ENCODE measurements at regions not wholly inside any gene's neighbourhood (a gene's known extent, or its start where the extent isn't known, plus 50 kb on each side); places are given as distances from the start of the nearest gene placed in this dataset.

DNA sequence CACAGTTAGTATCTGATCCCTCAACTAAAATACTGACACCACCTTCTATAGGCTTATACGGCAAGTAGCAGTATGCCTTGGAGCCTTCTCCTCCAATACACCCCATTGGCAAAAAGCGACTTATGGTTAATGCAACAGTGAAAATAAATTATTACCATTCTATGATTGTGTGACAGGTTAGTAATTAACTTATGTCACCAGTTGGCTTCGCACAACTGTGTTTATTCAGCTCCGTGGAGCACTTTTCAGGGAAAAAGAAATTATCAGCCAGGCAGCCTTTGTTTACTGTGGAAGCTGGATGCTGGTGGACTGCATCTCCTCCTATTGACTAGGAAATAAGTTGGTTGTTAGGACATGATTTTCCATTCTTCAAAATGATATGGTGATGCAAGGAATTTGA lies 833.8 kb upstream of the RBFOX1 start:
- H3K36me3 Mint-ChIP-seq (ENCODE audit: insufficient read depth), result no peaks in the 10 kb centered on the region
- ATAC-seq (no peak), DNase-seq (no peak)
- H3K27me3 Mint-ChIP-seq (ENCODE audit: low read depth), result no peaks in the 10 kb centered on the region
- H3K4me3 Mint-ChIP-seq, result no peak overlapping the region
- H3K9me3 Mint-ChIP-seq, result peaks cover 19% of the 10 kb centered on the region
- no peaks in the 10 kb centered on the region for H3K4me1 Mint-ChIP-seq (ENCODE audit: low read depth)

DNA sequence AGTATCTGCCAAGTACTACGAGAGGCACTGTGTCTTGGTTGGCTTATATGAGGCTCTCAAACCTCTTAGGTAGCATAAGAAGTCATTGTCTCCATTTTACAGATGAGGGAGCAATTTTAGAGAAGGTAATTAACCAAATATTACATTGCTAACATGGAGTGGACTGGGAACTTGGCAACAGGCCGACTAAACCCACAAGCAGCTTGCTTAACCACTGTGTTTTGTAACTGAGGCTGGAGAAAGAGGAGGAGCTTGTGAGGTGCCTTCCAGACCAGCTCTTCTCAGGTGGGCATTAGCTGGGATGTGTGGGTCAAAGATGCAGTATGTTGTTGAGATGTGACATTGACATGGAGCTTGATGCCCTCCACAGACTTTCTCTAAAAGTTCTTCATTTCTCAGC lies 835.6 kb upstream of the RBFOX1 start:
- DNase-seq (no peak), ATAC-seq (no peak)
- Mint-ChIP-seq H3K4me3 (no peak overlapping the region), H3K36me3 (ENCODE audit: insufficient read depth) (no peaks in the 10 kb centered on the region), H3K27me3 (ENCODE audit: low read depth) (no peaks in the 10 kb centered on the region), H3K4me1 (ENCODE audit: low read depth) (no peaks in the 10 kb centered on the region), H3K9me3 (peaks cover 13% of the 10 kb centered on the region)

DNA sequence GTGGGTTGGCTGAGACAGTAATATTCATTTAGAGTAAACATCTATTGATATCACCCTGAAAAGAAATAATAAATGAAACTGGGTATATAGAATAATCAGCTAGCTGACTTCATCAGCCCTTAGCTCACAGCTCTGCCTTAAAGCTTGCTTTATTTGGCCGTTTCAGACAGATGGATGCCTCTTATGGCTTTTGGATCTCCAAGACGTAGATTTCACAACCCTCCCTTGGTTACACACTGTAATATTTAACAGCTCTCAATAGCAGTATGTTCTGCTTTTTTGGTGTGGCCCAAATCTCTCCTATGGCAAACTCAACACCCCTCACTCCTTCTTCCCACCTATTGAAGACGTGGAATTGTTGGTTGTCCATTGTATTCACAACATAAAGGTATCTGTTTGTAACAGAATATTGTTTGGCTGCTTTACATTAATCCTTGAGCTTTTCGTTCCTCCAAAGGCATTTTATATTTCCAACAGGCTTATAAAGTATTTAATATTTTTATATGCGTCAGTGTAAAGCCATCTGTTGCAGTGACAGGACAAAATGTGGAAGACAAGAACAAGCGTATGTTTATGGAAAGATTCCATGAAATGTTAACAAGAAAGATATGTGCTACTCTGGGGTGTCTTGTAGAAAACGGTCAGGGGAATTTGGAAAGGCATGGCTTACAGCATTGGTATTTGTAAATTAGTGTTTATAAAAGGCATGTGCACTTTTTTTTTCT lies 837.0 kb upstream of the RBFOX1 start:
- no peak for DNase-seq
- H3K9me3 Mint-ChIP-seq, result peaks cover 6% of the 10 kb centered on the region
- H3K4me1 Mint-ChIP-seq (ENCODE audit: low read depth), result no peaks in the 10 kb centered on the region
- H3K4me3 Mint-ChIP-seq, result no peak overlapping the region
- H3K27me3 Mint-ChIP-seq (ENCODE audit: low read depth), result no peaks in the 10 kb centered on the region
- no peak for ATAC-seq
- H3K36me3 Mint-ChIP-seq (ENCODE audit: insufficient read depth), result no peaks in the 10 kb centered on the region

DNA sequence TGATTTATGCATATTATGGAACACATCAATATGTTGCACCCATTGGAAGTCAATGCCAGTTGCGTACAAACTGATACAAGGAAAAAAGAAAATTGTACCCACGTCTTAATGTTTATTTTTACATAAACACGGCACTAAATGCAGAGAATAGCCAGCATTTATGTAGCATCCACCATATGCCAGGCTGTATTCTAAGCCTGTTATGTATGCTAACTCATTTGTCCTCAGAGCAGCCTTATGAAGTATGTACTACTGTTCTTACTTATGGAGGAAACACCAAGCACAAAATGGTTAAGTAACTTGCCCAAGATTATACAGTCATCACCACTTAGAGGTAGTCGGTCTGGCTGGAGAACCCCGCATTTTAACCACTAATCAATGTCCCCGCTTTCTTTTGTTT lies 837.9 kb upstream of the RBFOX1 start:
- H3K36me3 Mint-ChIP-seq (ENCODE audit: insufficient read depth), result no peaks in the 10 kb centered on the region

DNA sequence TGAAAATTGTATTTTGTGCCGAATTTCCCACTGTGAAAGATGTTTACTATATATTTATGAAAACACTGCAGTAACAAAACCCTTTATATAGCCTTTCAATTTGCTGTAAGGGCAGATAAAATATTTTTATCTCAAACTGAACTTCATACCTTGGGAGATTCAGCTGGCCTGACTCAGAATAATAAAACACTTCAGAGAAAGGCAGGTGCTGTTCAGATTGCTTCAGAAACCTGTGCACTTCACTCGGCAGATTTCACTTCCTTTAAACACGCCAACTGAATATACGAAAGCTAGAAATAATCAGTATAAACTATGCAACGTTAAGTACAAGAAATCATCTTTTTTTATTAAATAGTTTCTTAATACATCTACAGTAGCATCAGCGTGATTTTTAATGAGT lies 839.1 kb upstream of the RBFOX1 start:
- DNase-seq (no peak), ATAC-seq (no peak)
- H3K9me3 Mint-ChIP-seq, result peaks cover 4% of the 10 kb centered on the region
- H3K36me3 Mint-ChIP-seq (ENCODE audit: insufficient read depth), result no peaks in the 10 kb centered on the region
- H3K27me3 Mint-ChIP-seq (ENCODE audit: low read depth), result no peaks in the 10 kb centered on the region
- no peak overlapping the region for H3K4me3 Mint-ChIP-seq
- H3K4me1 Mint-ChIP-seq (ENCODE audit: low read depth), result no peaks in the 10 kb centered on the region

More for the DNA sequence above, 837.9 kb upstream of the RBFOX1 start:
- no peak overlapping the region for H3K4me3 Mint-ChIP-seq
- H3K27me3 Mint-ChIP-seq (ENCODE audit: low read depth), result no peaks in the 10 kb centered on the region
- ATAC-seq (no peak), DNase-seq (no peak)
- no peaks in the 10 kb centered on the region for H3K4me1 Mint-ChIP-seq (ENCODE audit: low read depth)
- peaks cover 4% of the 10 kb centered on the region for H3K9me3 Mint-ChIP-seq

DNA sequence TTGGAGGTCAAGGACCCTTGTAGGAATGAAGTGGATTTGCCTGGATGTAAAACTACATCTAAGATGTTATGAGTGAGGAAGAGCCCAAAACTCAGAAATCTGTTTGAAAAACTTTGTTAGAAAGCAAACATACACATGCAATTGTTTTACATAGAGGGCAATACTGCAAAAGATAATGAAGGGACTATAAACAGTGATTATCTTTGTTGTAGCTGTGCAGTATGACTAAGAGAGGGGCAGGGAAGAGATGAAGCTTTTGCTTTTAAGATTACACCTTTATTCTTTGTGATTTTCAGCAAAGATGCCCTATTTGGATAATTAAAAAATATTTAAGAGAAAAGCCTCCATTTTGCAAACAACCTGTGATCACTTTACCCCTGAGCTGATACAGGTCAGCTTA lies 839.9 kb upstream of the RBFOX1 start:
- no peak overlapping the region for H3K4me3 Mint-ChIP-seq
- ATAC-seq, result no peak
- H3K36me3 Mint-ChIP-seq (ENCODE audit: insufficient read depth), result no peaks in the 10 kb centered on the region
- no peak for DNase-seq
- no peaks in the 10 kb centered on the region for H3K27me3 Mint-ChIP-seq (ENCODE audit: low read depth)
- H3K4me1 Mint-ChIP-seq (ENCODE audit: low read depth), result no peaks in the 10 kb centered on the region
- H3K9me3 Mint-ChIP-seq, result peaks cover 4% of the 10 kb centered on the region

DNA sequence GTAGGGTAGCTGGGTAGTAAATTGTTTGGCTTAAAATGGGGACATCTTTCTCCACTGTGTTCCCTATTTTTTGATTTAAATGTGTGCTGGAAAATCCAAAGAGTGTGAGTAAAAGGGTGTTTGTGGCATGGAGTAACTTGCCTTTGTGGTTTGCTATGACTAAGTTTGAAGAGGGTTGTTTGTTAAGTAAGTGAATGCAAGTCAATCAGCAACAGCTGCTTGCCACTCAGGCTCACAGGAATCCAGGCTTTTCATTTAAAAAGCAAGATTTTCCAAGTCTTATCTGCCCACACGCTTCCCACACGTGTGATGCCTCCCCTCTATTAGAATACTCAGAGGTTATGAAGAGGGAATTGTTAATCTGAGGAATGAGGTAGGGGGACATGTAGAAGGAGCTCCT lies 847.7 kb upstream of the RBFOX1 start:
- Mint-ChIP-seq H3K36me3 (ENCODE audit: insufficient read depth) (no peaks in the 10 kb centered on the region), H3K4me1 (ENCODE audit: low read depth) (no peaks in the 10 kb centered on the region), H3K27me3 (ENCODE audit: low read depth) (peaks cover 9% of the 10 kb centered on the region), H3K9me3 (no peaks in the 10 kb centered on the region), H3K4me3 (no peak overlapping the region)
- ATAC-seq (no peak), DNase-seq (no peak)

DNA sequence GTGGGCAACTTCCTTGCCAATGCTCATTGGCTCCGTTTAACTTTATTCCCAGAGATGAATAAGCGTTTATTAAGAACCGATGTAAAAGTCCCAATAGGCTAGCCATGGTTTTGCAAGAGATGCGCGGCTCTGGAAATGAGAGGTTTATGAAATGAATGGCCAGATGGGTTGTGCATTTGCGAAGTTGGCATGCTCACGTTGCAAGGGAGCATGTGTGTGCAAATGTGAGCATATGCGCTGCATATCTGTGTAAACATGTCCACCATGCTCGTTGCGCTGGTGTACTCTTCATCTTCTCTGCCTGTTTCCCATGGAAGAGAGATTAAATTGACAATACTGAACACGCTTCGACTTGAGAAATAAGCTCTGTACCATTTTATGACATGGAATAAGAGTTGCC lies 848.6 kb upstream of the RBFOX1 start:
- peaks cover under 1% of the 10 kb centered on the region for H3K9me3 Mint-ChIP-seq
- no peak overlapping the region for H3K4me3 Mint-ChIP-seq
- H3K4me1 Mint-ChIP-seq (ENCODE audit: low read depth), result no peaks in the 10 kb centered on the region

DNA sequence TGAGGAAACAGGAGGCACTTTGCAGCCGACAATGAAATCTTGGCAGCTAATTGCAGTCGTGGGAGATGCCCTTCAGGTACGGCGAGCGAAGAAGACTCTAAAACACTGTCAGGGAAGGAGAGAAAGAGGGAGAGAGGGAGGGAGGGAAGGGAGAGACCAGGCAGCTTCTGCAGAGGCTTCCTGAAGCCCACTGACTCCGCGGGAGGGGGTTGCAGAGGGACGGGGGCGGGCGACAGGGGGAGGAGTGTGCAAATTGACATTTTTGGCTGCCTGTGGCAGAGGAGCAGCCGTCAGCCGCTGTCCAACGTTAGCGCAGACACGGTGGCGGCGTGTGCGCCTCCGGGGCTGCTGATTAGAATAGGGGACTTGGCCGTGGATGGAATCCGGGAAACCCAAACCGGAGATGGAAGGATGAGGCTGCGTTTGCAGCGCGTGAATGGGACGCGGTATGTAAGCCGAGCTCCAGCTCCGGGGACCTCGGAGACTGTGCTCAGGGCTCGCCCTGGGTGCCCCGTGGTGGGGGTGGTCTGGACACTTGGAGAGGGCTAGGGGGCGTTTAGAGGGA lies 849.1 kb upstream of the RBFOX1 start:
- H3K27me3 Mint-ChIP-seq (ENCODE audit: low read depth), result peaks cover 9% of the 10 kb centered on the region
- H3K4me1 Mint-ChIP-seq (ENCODE audit: low read depth), result no peaks in the 10 kb centered on the region
- H3K36me3 Mint-ChIP-seq (ENCODE audit: insufficient read depth), result no peaks in the 10 kb centered on the region
- DNase-seq, result no peak
- no peak for ATAC-seq
- H3K9me3 Mint-ChIP-seq, result peaks cover 3% of the 10 kb centered on the region
- H3K4me3 Mint-ChIP-seq, result no peak overlapping the region

More for the DNA sequence above, 848.6 kb upstream of the RBFOX1 start:
- no peaks in the 10 kb centered on the region for H3K36me3 Mint-ChIP-seq (ENCODE audit: insufficient read depth)
- peaks cover 9% of the 10 kb centered on the region for H3K27me3 Mint-ChIP-seq (ENCODE audit: low read depth)
- DNase-seq (no peak), ATAC-seq (no peak)

DNA sequence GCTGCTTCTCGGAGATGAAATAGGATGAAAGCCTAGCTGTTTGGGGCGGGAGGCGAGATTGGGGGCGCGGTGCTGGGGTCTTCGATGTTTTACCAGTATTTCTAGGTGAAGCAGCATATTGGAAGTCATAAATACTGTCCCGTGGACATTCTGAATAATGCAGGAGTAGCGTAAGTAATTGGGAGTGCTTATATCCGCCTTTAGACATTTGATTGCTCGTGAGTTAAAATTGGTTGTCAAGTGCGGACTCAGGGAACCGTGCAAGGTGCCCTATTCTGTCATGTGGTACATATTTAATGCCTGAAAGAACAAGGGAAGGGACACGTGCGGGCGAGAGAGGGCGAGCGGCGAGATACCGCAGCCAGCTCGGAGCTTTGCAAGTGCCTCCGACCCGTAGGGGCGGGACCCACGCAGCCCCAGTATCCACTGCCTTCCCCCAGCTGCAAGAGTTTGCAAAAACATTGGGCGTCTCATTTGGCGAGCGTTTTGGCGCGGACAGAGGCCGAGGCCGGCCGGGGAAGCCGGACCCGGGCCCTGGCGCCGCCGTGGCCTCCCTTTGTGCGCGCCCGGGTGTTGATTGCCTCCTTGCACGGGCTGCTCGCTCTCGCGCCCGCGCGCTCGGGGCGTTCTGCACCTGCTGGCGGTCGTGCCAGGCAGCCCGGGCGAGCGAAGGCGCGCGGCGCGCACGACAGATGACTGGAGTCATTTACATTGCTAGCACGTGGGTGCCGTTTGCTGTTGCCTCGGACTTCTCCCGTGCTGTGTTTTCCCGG lies 849.8 kb upstream of the RBFOX1 start:
- peaks cover 3% of the 10 kb centered on the region for H3K9me3 Mint-ChIP-seq
- no peaks in the 10 kb centered on the region for H3K36me3 Mint-ChIP-seq (ENCODE audit: insufficient read depth)
- H3K4me3 Mint-ChIP-seq, result no peak overlapping the region
- peaks cover 9% of the 10 kb centered on the region for H3K27me3 Mint-ChIP-seq (ENCODE audit: low read depth)
- ATAC-seq, result no peak
- no peaks in the 10 kb centered on the region for H3K4me1 Mint-ChIP-seq (ENCODE audit: low read depth)
- DNase-seq, result no peak

DNA sequence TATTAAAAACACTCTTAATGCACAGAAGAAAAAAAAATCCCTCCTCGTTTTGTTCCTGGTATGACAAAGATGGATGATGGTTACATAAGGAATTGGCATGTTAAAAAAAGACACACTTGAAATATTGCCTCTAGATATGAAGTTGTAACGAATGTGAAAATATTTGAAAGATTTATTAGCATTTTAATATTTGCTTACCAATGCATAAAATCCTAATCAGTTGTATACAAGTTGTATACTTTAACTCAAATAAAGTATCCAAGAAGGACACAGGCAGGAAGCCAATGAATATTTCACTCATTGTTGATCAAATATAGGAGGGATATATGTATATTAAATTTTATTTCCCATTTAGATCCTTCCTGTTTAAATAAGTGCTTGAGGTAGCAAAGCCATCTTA lies 850.8 kb upstream of the RBFOX1 start:
- H3K9me3 Mint-ChIP-seq, result peaks cover 3% of the 10 kb centered on the region
- no peaks in the 10 kb centered on the region for H3K4me1 Mint-ChIP-seq (ENCODE audit: low read depth)
- ATAC-seq (no peak), DNase-seq (no peak)
- H3K36me3 Mint-ChIP-seq (ENCODE audit: insufficient read depth), result no peaks in the 10 kb centered on the region
- H3K27me3 Mint-ChIP-seq (ENCODE audit: low read depth), result peaks cover 9% of the 10 kb centered on the region
- H3K4me3 Mint-ChIP-seq, result no peak overlapping the region

DNA sequence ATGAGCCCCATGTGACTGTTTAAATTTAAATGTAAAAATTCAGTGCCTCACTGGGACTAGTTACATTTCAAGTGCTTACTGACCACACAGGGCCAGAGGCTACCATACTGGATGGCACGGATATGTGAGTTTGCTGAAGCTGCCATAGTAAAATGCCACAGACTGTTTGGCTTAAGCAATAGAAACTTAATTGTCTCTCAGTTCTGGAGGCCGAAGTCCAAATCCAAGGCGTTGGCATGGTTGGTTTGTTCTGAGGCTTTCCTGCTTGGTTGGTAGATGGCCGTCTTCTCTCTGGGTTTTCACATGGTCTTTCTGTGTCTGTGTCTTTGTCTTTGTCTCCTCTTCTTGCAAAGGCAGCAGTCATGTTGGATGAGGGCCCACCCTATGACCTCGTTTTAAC lies 878.9 kb upstream of the RBFOX1 start:
- H3K4me1 Mint-ChIP-seq (ENCODE audit: low read depth), result no peaks in the 10 kb centered on the region
- DNase-seq (no peak), ATAC-seq (no peak)
- peaks cover 19% of the 10 kb centered on the region for H3K9me3 Mint-ChIP-seq
- no peaks in the 10 kb centered on the region for H3K36me3 Mint-ChIP-seq (ENCODE audit: insufficient read depth)
- no peaks in the 10 kb centered on the region for H3K27me3 Mint-ChIP-seq (ENCODE audit: low read depth)
- H3K4me3 Mint-ChIP-seq, result no peak overlapping the region

DNA sequence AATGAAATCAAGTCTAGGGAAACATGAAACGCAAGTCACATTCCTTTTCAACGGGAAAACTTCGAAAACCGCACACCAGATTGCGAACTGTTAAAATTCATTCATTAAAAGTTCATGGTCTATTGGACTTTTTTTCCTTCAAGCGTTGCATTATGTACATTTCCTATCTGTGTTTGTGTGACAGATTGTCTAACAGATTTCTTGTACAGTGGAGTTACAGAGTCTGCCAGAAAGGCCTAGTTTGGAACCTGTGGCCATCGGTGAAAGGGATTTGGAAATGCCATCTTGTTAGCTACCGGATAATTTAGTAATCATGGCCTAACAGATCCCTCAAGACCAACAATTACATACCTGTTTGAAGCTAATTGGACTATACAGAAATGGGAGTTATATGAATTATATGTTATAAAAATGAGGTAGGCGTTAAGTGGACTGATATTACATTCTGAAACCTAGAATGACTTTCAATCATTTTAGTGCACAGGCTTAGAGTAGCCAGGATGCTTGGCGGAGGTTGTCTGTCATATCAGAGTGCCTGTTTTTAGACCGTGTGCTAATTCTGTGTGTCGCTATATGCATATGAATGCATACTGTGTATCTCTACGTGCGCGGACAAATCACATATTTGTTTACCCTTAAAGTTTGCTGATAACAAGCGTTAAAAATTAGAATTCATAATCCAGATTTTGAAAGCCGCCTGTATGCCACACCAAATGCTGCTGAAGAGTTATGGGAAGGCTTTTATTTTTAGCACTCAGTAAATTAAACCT lies 885.4 kb upstream of the RBFOX1 start:
- Mint-ChIP-seq H3K36me3 (ENCODE audit: insufficient read depth) (no peaks in the 10 kb centered on the region), H3K9me3 (peaks cover 16% of the 10 kb centered on the region), H3K27me3 (ENCODE audit: low read depth) (no peaks in the 10 kb centered on the region), H3K4me1 (ENCODE audit: low read depth) (no peaks in the 10 kb centered on the region), H3K4me3 (no peak overlapping the region)
- ATAC-seq, result no peak
- DNase-seq, result no peak

DNA sequence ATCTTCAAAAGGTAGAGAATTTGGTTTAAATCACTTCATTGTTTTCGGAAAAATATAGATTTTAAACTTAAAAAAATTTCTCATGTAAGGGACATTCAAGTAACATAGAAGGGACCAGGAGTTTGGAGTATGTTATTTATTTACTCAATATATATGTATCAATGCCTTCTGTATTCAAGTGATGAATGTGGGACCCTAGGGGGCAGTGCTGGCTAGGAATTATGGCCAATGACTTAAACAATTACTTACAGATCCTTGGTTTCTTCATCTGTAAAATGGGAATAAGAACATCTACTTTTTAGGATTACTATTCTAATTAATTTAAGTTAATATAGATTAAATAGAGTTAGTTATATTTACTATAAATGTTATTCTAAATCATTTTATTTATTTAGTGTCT lies 886.3 kb upstream of the RBFOX1 start:
- Mint-ChIP-seq H3K36me3 (ENCODE audit: insufficient read depth) (no peaks in the 10 kb centered on the region), H3K27me3 (ENCODE audit: low read depth) (no peaks in the 10 kb centered on the region), H3K4me3 (no peak overlapping the region), H3K9me3 (peaks cover 14% of the 10 kb centered on the region), H3K4me1 (ENCODE audit: low read depth) (no peaks in the 10 kb centered on the region)
- ATAC-seq (no peak), DNase-seq (no peak)
